GM18508 (cell line): ENCODE measurements at regions not wholly inside any gene's neighbourhood (a gene's known extent, or its start where the extent isn't known, plus 50 kb on each side); places are given as distances from the start of the nearest gene placed in this dataset.

Experiments
- ATAC-seq: cut with Tn5 transposase; IDR thresholded peaks from one replicate; pipeline ENCODE4 v1.9.1; 2021; ENCODE audit warnings: moderate number of reproducible peaks; ENCODE audit not compliant: insufficient read depth, unreplicated experiment

DNA sequence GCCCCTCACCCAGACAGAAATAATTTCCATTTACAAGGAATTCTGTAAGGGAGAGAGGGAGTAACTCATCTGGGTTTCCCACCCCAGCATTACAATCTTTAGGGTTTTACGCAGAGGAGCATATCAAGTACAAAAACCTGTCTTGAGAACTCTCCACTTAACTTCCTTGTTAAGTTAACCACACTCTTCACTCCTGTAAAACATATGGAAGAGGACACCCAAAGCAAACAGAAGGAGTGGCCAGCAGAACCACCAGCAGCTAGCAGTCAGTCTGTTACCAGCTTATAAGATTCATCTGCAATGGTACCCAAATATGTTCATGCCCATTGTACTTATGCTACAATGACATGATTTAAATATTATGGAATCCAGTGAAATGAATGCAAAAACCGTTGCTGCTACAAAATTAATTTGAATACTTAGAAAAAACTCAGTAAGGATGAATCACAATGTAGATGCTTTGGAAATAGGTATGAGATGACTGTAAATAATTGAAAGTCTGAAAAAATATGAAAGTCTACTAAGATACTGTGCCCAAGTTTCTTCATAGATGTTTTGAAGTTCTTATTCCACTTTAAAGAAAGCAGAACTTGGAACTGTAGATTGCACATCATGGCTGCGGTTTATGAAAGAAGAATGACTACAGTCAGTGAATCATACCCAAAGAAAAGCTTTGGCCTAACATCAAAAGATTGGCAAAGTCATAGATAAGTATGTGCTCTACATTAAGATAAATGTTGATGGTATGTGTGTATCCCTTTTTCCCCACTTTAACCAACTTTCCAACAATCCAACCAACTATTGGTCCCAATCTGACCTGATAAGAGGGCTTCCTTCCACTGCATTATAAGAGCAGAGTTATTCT lies 233.6 kb downstream of the ACTL7B start:
- no peak for ATAC-seq

- no peak for ATAC-seq
These were observed 235.0 kb downstream of the ACTL7B start for GRCh38 chr9:108620767-108621166.

DNA sequence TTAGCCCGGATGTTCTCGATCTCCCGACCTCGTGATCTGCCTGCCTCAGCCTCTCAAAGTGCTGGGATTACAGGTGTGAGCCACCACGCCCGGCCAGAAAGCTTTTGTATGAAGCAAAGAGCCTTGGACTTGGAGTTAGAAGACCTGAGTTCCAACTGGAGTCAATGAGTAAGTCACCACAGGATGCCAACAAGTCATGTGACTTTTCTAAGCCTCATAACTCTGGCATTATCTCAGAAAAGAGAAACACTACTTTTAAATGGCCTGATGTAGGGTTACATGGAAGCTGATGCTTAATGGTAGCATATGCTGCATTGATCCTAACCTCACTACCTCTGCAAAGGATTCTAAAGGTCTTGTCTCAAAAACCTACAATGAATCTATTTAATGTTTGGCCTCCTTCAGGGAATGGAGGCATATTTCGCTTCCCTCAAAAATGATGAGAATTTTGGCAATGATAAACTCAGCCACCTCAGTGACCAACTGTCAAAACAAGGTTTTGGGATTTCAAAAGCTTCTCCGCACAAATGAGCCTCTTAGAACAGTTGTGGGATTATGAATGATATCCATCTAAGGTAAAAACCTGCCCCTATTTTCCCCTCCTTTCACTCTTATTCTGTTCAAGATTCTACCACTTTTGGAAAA lies 236.8 kb downstream of the ACTL7B start:
- no peak for ATAC-seq

- ATAC-seq = no peak
These were observed 238.1 kb downstream of the ACTL7B start for GRCh38 chr9:108617676-108618075.

- ATAC-seq = no peak
These were observed 240.6 kb downstream of the ACTL7B start for GRCh38 chr9:108615152-108615551.

GRCh38 chr9:108612513-108612912 lies 243.3 kb downstream of the ACTL7B start:
- no peak for ATAC-seq

GRCh38 chr9:108609897-108610253 lies 245.9 kb downstream of the ACTL7B start:
- ATAC-seq = no peak

GRCh38 chr9:108609227-108609896 lies 246.4 kb downstream of the ACTL7B start:
- ATAC-seq = no peak

GRCh38 chr9:108607607-108608006 lies 248.2 kb downstream of the ACTL7B start:
- ATAC-seq = no peak

DNA sequence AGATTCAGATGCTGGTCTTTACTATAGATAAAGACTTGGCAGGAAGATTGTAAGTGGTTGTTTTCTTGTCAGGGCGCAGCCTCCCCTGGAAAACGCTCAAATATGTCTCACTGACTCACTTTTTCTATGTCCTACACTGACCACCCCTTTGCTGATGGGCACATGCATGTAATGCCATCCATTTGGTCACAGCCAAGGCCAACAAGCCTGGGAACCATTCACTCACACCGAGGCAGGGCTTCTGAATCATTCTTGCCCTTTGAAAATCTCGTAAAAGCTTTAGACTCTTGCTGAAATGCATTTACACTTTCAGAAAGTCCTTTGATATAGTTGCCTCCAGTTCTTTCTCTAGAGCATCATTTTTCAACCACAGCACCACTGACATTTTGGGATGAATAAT lies 249.4 kb downstream of the ACTL7B start:
- ATAC-seq = no peak

DNA sequence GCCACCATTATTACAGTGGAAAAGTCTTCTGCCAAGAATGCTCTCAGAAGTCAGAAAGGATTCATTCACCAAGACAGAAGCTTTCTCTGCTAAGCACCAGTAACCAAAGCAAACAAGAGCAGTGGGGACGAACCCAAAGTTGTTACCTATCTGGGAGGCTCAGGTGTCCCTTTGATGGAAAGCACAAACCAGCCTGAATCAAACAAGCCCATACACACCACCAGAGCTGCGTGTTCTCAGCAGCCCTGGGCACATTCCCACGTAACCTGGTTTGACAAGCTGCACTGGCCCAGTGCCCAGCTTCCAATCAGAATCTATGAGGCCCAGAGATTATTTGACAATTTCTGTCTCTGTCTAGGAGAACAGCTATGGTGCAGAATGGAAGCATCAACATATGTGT lies 252.6 kb downstream of the ACTL7B start:
- no peak for ATAC-seq

- no peak for ATAC-seq
These were observed 254.9 kb downstream of the ACTL7B start for GRCh38 chr9:108600896-108601295.

DNA sequence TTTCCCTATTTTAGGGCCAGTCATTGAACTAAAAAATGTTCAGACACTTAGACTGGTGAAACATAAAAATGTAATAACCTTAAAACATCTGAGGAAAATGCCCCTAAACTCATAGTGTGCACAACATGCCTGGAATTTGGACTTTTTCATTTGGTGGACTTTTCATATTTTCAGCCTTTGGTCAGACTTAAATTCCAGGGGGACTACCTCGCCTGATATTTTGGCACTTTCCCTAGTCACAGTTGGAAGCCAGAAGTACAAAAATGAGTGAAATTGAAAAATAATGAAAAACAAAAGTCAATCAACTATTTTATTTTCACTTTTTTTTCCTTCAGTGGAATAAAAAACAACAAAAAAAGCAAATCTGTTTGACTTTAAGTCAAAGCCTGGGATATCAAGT lies 256.2 kb downstream of the ACTL7B start:
- ATAC-seq = no peak

DNA sequence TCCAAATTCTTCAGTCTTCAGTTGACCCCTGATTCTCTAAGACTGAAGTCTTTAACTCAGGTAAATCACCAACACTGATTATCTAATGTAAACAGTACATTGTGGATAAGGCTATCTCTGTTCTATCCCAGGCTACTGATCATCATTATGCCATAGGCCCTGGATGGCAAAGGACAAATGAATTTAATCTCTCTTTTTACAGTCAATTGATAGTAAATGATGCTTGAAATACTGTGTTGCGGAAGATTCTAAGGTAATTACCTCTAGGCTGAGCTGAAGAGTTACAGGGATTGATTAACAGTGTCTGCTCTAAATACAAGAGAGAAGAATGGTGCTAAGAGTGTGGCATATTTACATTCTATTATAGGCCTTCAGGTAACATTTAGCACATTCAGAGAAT lies 264.7 kb downstream of the ACTL7B start:
- ATAC-seq = no peak

DNA sequence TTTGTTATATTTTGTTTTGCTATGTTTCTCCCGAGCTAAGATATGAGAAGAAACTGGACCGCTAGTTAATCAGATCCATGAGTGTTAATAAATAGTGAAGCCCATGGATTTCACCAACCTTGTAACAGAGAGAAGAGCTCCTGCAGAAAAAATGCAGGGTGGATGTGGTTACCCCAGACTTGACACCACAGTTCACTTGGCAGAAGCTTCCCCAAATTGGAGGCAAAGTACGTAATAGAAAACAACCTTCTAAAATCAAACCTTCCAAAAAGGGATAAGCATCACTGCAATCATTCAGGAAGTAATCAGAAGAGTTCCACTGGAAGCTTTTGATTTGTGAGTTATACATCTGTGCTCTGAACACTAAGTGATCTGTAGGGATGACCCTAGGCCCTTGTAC lies 267.5 kb downstream of the ACTL7B start:
- no peak for ATAC-seq

GRCh38 chr9:108586471-108587139 lies 269.2 kb downstream of the ACTL7B start:
- ATAC-seq = no peak

DNA sequence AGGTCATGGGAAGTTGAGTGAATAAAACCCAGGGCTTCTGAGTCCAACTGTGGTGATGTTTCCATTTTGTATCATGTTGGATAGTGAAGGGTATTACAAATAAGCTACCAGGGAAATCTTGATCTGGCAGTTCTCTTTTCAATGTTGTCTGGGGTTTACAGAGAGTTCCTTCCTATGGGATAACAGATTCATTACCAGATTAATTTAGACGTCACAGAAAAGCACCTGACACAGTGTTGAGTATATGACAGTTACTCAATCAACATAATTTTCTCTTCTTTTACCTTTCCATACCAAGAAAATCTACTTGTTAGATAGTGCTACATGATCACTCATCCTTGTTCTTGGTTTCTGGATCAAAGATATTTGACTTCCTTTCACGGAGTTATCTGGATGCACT lies 270.9 kb downstream of the ACTL7B start:
- ATAC-seq = no peak

DNA sequence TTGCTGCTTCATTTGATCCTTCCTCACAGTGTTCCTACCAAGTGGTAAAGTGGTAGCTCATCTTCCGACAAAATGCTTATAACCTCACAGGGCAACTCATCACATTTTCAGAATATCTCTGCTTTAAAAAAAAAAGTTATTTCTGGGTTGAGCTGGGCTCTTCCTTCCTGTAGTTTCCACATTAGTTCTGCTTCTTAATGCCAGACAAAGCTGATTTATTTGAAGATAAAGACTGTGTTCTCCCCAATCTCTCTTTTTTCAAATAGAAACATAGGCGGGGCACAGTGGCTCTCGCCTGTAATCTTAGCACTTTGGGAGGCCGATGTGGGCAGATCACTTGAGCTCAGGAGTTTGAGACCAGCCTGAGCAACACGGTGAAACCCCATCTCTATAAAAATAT lies 273.1 kb downstream of the ACTL7B start:
- no peak for ATAC-seq

- ATAC-seq = no peak
These were observed 275.9 kb downstream of the ACTL7B start for GRCh38 chr9:108579757-108580439.

GRCh38 chr9:108575276-108575675 lies 280.5 kb downstream of the ACTL7B start:
- no peak for ATAC-seq
